ENCODE measurements at regions not wholly inside any gene's neighbourhood (a gene's known extent, or its start where the extent isn't known, plus 50 kb on each side); places are given as distances from the start of the nearest gene placed in this dataset.

- TF ChIP-seq YY1 (IDR thresholded peaks at IDR 0.05) (no peak), NR2F2 (IDR thresholded peaks at IDR 0.05) (no peak), TAF1 (conservative IDR thresholded peaks at IDR 0.05) (no peak), GABPA (IDR thresholded peaks at IDR 0.05 in 1 of 2, conservative IDR thresholded peaks at IDR 0.05 in 1 of 2) (no peak), FOXA1 (IDR thresholded peaks at IDR 0.05) (no peak), JUND (IDR thresholded peaks at IDR 0.05) (no peak), CTCF (IDR thresholded peaks at IDR 0.05; ENCODE audit: low read depth, low read length, missing input control) (no peak), FOXA2 (IDR thresholded peaks at IDR 0.05) (no peak), RXRA (IDR thresholded peaks at IDR 0.05) (no peak), MAX (IDR thresholded peaks at IDR 0.05) (no peak), ATF3 (IDR thresholded peaks at IDR 0.05) (no peak), ZBTB33 (IDR thresholded peaks at IDR 0.05) (no peak)
- WGBS: 77% methylated on average over 2 of the region's 2 CpGs
- DNase-seq (ENCODE audit: low spot score): no peak
- Histone ChIP-seq H3K4me3 (ENCODE audit: low read depth in 1 of 3, low read length in 3 of 3) (no peak overlapping the region), H3K36me3 (ENCODE audit: control insufficient read depth in 4 of 4, insufficient read depth in 3 of 4, low read depth in 1 of 4, low read length in 3 of 4) (no peaks in the 10 kb centered on the region), H3K4me1 (ENCODE audit: control insufficient read depth in 4 of 4, insufficient read depth in 4 of 4, low read length in 3 of 4) (peaks cover 0 to 9% (median 6%) of the 10 kb centered on the region in 4 donors), H3K27me3 (ENCODE audit: control insufficient read depth in 4 of 4, insufficient read depth in 4 of 4, low read length in 3 of 4) (no peaks in the 10 kb centered on the region), H3K27ac (ENCODE audit: low read depth in 1 of 2, low read length in 2 of 2) (no peak overlapping the region), H3K9me3 (ENCODE audit: control insufficient read depth in 4 of 4, low read length in 3 of 4) (no peaks in the 10 kb centered on the region), H3K9ac (ENCODE audit: low read depth in 1 of 2, low read length in 2 of 2) (no peak overlapping the region)
Observed at GRCh38 chr5:126335886-126336285, 87.3 kb upstream of the GRAMD2B start.

GRCh38 chr5:126338635-126339034 is 84.6 kb upstream of the GRAMD2B start:
- Histone ChIP-seq H3K9me3 (ENCODE audit: control insufficient read depth in 4 of 4, low read length in 3 of 4) (no peaks in the 10 kb centered on the region), H3K36me3 (ENCODE audit: control insufficient read depth in 4 of 4, insufficient read depth in 3 of 4, low read depth in 1 of 4, low read length in 3 of 4) (no peaks in the 10 kb centered on the region), H3K27me3 (ENCODE audit: control insufficient read depth in 4 of 4, insufficient read depth in 4 of 4, low read length in 3 of 4) (no peaks in the 10 kb centered on the region), H3K9ac (ENCODE audit: low read depth in 1 of 2, low read length in 2 of 2) (no peak overlapping the region), H3K27ac (ENCODE audit: low read depth in 1 of 2, low read length in 2 of 2) (no peak overlapping the region), H3K4me1 (ENCODE audit: control insufficient read depth in 4 of 4, insufficient read depth in 4 of 4, low read length in 3 of 4) (peaks cover 0 to 9% (median 6%) of the 10 kb centered on the region in 4 donors), H3K4me3 (ENCODE audit: low read depth in 1 of 3, low read length in 3 of 3) (no peak overlapping the region)
- no peak for TF ChIP-seq RXRA (IDR thresholded peaks at IDR 0.05)
- WGBS: 70% methylated on average over 7 of the region's 7 CpGs
- no peak for DNase-seq (ENCODE audit: low spot score)

GRCh38 chr5:126339215-126339805 is 83.9 kb upstream of the GRAMD2B start:
- TF ChIP-seq JUND (IDR thresholded peaks at IDR 0.05): no peak
- peak; percentile 93 to 95 for TF ChIP-seq RAD21 (IDR thresholded peaks at IDR 0.05)
- TF ChIP-seq HNF4A (conservative IDR thresholded peaks at IDR 0.05): peak; percentile 61 to 81
- peak; percentile 21 for TF ChIP-seq HNF4G (IDR thresholded peaks at IDR 0.05)
- no peak for TF ChIP-seq SP1 (IDR thresholded peaks at IDR 0.05)
- TF ChIP-seq GABPA (IDR thresholded peaks at IDR 0.05 in 1 of 2, conservative IDR thresholded peaks at IDR 0.05 in 1 of 2): no peak
- TF ChIP-seq RXRA (IDR thresholded peaks at IDR 0.05): no peak
- TF ChIP-seq EGR1 (IDR thresholded peaks at IDR 0.05; ENCODE audit: low read depth in 2 of 2): no peak
- TF ChIP-seq CTCF (IDR thresholded peaks at IDR 0.05; ENCODE audit: low read depth, low read length, missing input control): peak; percentile 83
- Histone ChIP-seq H3K4me3 (ENCODE audit: low read depth in 1 of 3, low read length in 3 of 3) (no peak overlapping the region), H3K4me1 (ENCODE audit: control insufficient read depth in 4 of 4, insufficient read depth in 4 of 4, low read length in 3 of 4) (peaks cover 0 to 8% (median 4%) of the 10 kb centered on the region in 4 donors), H3K27me3 (ENCODE audit: control insufficient read depth in 4 of 4, insufficient read depth in 4 of 4, low read length in 3 of 4) (no peaks in the 10 kb centered on the region), H3K27ac (ENCODE audit: low read depth in 1 of 2, low read length in 2 of 2) (no peak overlapping the region), H3K9ac (ENCODE audit: low read depth in 1 of 2, low read length in 2 of 2) (peak overlapping the region in 1 of 2 donors; percentile 54), H3K9me3 (ENCODE audit: control insufficient read depth in 4 of 4, low read length in 3 of 4) (no peaks in the 10 kb centered on the region), H3K36me3 (ENCODE audit: control insufficient read depth in 4 of 4, insufficient read depth in 3 of 4, low read depth in 1 of 4, low read length in 3 of 4) (no peaks in the 10 kb centered on the region)
- no peak for DNase-seq (ENCODE audit: low spot score)
- 23% methylated on average over 4 of the region's 4 CpGs for WGBS

Measured in liver (tissue), 8 donors.